Left ventricle myocardium superior (tissue), 1 donor: ENCODE measurements at regions not wholly inside any gene's neighbourhood (a gene's known extent, or its start where the extent isn't known, plus 50 kb on each side); places are given as distances from the start of the nearest gene placed in this dataset.

Experiments
- ATAC-seq: fragments of 200-7000 bp; cut with Tn5 transposase; one replicate; pipeline ENCODE4 v1.9.1; 2020; ENCODE audit warnings: mild to moderate bottlenecking, moderate library complexity
- DNase-seq: peaks from one replicate; pipeline ENCODE4 v3.0.0-alpha.2; 2020
- intact Hi-C: fragments of 100-400 bp; cut with micrococcal nuclease; formaldehyde crosslinking; loops from one replicate; pipeline ENCODE4 v1.11.0; 2022
- donor health status: DM: no; HTN: yes; CAD: no; lungs with severe emphysema.

GRCh38 chr5:174275959-174276358, 230.5 kb downstream of the NSG2 start:
- DNase-seq = no peak
- ATAC-seq = no peak
- intact Hi-C loops = no loop called here

GRCh38 chr5:174281089-174281760, 235.7 kb downstream of the NSG2 start:
- intact Hi-C loops = no loop called here
- no peak for DNase-seq
- no peak for ATAC-seq

GRCh38 chr5:174281855-174282254, 236.3 kb downstream of the NSG2 start:
- intact Hi-C loops = no loop called here
- ATAC-seq = no peak

GRCh38 chr5:174282391-174282790, 236.9 kb downstream of the NSG2 start:
- no peak for DNase-seq
- ATAC-seq = no peak
- intact Hi-C loops = no loop called here

More at GRCh38 chr5:174281855-174282254, 236.3 kb downstream of the NSG2 start:
- DNase-seq = no peak

GRCh38 chr5:174283211-174284005, 237.9 kb downstream of the NSG2 start:
- ATAC-seq = no peak
- DNase-seq = no peak
- intact Hi-C loops = no loop called here

GRCh38 chr5:174284873-174285272, 239.4 kb downstream of the NSG2 start:
- intact Hi-C loops = no loop called here
- ATAC-seq (no peak), DNase-seq (no peak)

- DNase-seq (no peak), ATAC-seq (no peak)
- intact Hi-C loops = no loop called here
These were observed 242.3 kb downstream of the NSG2 start for GRCh38 chr5:174287761-174288160.

- ATAC-seq = no peak
- intact Hi-C loops = no loop called here
- DNase-seq = no peak
These were observed 242.9 kb downstream of the NSG2 start for GRCh38 chr5:174288439-174288838.

- ATAC-seq (no peak), DNase-seq (no peak)
- intact Hi-C loops = no loop called here
These were observed 245.7 kb downstream of the NSG2 start for GRCh38 chr5:174291162-174291561.

GRCh38 chr5:174292348-174292747, 246.8 kb downstream of the NSG2 start:
- ATAC-seq (no peak), DNase-seq (no peak)
- intact Hi-C loops = no loop called here

GRCh38 chr5:174293006-174293405, 247.5 kb downstream of the NSG2 start:
- ATAC-seq (no peak), DNase-seq (no peak)
- intact Hi-C loops = no loop called here

- intact Hi-C loops = no loop called here
- DNase-seq (no peak), ATAC-seq (no peak)
These were observed 248.0 kb downstream of the NSG2 start for GRCh38 chr5:174293481-174293880.

GRCh38 chr5:174294891-174295620, 249.6 kb downstream of the NSG2 start:
- intact Hi-C loops = no loop called here
- ATAC-seq (no peak), DNase-seq (no peak)

- DNase-seq (no peak), ATAC-seq (peak; percentile 51)
- intact Hi-C loops = no loop called here
These were observed 250.4 kb downstream of the NSG2 start for GRCh38 chr5:174295702-174296436.

- no peak for ATAC-seq
- DNase-seq = no peak
- intact Hi-C loops = no loop called here
These were observed 254.8 kb downstream of the NSG2 start for GRCh38 chr5:174300118-174300940.

GRCh38 chr5:174300941-174301761, 255.6 kb downstream of the NSG2 start:
- peak; percentile 38 for DNase-seq
- peak; percentile 93 for ATAC-seq

GRCh38 chr5:174301848-174302625, 256.5 kb downstream of the NSG2 start:
- intact Hi-C loops = no loop called here
- no peak for DNase-seq
- ATAC-seq = no peak

More at GRCh38 chr5:174300941-174301761, 255.6 kb downstream of the NSG2 start:
- intact Hi-C loops = no loop called here
